ENCODE measurements at regions not wholly inside any gene's neighbourhood (a gene's known extent, or its start where the extent isn't known, plus 50 kb on each side); places are given as distances from the start of the nearest gene placed in this dataset.

DNA sequence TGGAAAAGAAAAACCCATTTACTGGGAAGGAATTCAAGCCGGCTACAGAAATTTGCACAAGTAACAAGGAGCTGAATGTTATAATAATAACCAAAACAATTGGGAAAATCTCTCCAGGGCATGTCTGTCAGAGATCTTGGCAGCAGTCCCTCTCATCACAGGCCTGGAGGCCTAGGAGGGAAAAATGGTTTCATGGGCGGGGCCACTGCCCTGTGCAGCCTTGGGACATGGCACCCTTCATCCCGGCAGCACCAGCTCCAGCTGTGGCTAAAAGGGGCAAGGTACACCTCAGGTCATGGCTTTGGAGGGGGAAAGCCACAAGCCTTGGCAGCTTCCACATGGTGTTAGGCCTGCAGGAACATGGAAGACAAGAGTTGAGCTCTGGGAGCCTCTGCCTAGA, 513.1 kb upstream of the CNKSR2 start:
- DNase-seq, result no peak

DNA sequence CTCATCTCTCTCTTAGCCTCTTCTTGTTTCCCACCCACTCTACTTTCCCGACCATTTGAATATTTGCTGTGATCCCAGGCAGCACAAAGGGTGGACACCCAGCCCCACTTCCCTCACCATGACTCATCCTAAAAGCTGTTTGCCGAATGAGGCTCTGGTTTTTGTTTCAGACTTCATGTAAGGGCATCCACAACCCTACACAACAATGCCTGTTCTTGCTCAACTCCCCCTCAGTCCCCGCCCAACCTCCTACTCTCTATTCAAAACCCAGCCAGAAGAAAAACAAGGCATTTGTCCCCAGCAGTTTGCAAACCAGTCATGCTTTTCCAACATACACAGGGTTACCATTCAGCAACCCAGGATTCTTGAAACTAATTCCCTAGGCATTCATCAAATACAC, 516.5 kb upstream of the CNKSR2 start:
- DNase-seq, result no peak

DNA sequence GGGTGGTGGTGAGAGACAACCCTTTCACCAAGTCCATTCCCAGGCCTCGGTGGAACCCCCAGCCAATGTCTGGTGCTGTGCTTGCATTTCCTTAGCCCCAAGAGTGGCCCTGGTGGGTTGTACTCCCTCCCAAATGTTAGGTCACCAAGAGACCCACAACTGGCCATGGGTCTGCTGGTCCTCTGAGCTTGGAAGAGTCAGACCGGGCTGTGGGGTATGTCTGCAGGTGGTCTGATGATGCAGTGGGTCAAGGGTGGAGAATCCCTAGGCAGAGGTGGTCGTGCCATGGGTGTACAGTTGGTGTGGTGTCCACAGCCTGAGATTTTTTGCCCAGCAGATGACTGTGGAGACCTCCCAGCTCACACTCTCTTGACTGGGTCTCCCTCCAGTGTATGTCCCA, 535.7 kb upstream of the CNKSR2 start:
- no peak for DNase-seq

DNA sequence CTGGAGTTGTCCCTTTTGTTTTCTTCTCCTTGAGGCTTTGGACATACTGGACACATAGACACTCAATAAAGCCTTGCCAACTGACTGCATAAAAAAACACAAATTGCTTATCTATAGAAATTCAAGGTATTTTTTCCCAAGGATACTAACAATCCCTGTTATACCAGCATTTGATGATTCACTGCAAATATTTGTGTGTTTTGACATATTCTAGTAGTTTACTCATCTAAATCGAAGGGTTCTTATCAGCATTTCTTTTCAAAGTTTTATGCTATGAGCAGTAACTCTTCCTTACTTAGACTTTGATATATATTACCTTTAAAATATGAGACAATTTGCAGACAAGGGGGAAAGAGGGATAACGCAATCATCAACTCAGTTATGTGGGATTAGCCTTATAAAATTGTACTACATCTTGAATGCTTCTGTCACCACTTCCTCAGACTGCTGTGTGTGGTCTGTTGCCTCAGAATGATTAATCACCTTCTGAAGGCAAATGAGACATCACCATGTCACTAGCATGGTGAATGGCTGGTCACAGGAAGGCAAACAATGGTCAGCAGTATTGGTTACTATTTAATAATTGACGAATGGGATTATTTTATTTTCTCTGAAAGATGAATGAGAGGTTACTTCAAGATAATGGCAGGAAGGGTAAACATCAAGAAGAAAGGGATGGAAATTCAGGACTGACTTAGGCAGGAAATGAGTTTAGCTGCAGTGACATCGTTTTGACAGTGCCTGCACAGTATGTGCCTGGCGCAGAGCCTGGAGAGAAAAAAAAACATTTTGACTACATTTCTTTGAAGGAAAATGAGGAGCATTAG, 544.3 kb upstream of the CNKSR2 start:
- no peak for DNase-seq

DNA sequence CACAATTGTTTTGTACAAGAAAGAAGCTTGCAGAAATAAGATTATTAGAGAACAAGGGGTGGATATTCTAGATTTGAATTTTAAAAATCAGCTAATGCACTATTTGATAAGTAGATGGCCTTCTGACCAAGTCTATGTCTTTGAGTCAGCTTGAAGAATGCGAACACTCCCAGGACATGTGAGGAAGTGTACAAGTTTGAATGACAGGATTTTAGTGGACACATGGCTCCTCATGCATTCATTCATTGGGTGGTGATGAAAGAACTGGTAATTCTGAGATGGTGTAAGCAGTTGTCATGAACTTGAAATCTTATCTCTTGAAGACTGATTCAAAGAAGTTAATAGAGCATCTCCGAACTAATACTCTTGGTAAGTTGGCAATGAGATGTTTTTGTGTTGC, 548.2 kb upstream of the CNKSR2 start:
- no peak for DNase-seq

DNA sequence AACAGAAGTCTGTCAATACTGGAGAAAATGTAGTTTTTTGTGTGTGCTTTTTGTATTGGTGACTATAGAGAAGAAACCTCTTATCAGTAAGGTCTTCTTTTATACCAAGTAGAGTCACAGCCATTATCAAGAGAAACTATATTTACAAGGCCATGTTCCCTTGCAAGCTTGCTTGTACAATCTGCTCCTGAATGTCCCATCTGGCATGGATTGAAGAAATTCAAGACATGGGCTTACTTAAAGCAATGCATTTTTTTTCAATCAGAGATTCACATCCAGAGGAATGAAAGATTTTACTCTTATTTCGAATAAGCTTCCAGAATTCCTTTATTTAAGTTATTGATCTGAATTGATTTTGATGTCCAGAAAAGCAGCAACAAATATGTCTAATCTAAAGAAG, 537.3 kb upstream of the RPS6KA3 start:
- DNase-seq, result no peak

DNA sequence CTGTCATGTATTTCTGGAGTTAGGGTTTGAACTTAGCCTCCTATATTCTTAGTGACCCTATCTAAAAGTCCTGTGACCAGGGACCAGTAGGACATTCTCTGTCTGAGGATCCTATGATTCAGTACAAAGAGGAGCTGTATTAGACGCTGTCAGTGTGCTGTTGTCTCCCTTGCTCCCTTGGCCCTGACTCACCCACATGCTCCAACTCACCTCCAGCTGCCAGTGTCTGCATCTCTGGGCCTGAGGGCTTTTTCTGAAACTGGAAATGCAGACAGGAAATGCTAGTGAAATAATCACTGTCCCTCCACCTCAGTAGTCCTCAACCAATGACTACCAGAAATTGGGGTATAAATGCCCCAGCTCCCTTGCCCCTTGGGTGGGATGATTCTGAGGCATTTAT, 535.3 kb upstream of the RPS6KA3 start:
- no peak for DNase-seq

DNA sequence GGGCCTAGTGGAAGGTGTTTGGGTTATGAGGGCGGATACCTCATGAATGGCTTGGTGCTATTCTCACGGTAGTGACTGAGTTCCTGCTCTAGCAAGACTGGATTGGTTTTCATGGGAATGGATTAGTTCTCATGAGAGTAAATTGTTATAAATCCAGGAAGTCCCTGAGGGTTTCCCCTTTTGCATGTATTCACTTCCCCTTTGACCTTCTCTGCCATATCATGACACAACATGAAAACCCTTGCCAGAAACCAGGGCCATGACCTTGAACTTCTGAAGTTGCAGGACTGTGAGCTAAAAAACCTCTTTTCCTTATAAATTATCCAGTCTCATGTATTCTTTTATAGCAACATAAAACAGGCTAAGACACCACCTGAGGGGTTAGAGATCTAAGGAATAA, 529.7 kb upstream of the RPS6KA3 start:
- no peak for DNase-seq

DNA sequence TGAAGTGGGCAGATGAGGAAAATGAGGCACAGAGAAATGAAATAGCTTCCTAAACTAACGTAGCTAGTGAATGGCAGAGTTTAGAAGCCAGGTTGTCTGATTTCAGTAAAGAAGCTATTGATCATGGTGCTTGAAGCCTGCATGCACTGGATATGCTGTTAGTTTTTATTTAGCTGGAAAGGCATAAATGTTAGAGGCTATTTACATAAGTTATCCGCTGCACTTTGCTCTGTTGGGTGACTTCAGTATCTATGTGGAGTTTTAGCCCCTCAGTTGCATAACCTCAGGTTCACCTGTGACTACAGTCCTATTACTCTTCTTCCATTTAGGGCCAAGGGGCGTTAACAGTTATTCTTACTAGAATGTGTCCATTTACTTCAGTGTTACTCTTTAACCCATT, 522.4 kb upstream of the RPS6KA3 start:
- no peak for DNase-seq

DNA sequence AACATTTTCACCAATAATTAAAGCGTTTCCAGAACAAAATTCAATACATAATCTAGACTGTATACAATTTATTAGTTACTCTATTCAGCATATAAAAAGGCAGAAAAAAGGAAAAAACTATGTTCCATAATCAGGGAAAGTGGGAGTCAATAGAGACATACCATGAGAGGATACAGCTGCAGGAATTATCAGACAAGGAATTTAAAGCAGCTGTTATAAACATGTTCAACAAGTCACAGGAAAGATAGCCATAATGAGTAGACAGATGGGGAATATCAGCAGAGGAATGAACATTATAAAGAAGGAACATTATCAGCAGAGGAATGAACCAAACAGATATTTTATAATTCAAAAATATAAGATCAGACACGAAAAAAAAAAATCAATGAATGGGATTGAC, 500.6 kb upstream of the RPS6KA3 start:
- no peak for DNase-seq

DNA sequence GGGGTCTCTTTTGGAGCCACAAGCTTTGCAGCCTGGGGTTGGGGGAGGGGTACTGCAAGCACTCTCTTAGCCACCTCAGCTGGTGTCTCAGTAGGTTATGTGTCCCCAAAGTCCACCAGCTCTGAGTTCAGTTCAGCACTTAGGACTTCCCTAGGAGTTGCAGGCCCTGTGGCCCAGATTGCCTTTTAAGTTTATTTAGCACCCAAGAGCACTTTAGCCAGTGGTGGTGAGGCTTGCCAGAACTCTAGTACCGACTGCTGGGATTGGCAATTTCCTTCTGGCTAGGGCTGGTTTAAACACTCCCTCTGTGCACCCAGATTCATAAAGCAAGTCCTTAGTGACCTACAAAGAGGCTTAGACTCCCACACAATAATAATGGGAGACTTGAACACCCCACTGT, 489.9 kb upstream of the RPS6KA3 start:
- DNase-seq, result no peak

DNA sequence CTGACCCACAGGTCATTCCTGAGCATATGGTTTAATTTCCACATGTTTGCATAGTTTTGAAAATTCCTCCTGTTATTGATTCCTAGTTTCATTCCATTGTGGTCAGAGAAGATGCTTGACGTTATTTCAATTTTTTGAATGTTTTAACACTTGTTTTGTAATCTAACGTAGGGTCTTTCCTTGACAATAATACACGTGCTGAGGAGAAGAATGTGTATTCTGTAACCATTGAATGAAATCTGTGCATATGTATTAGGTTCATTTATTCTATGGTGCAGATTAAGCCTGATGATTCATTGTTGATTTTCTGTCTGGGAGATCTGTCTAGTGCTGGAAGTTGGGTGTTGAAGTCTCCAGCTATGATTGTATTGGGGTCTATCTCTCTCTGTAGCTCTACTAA, 486.4 kb upstream of the RPS6KA3 start:
- no peak for DNase-seq

DNA sequence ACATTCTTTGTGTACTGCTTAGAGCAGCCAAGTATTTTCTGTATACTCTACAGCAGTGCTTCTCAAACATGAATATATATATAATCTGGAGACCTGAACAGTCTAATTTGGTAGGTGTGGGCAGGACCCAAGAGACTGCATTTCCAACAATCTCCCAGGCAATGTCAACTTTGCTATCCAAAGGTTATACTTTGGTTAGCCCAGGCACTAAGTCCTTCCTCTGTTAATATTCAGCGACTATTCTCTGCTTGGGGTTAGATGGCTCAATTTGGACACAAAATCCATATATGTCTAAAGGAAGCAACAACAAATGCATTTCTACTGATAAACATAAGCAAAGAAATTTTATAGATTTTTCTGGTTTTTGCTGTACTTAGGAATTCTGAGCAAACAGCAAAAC, 480.0 kb upstream of the RPS6KA3 start:
- DNase-seq, result no peak

DNA sequence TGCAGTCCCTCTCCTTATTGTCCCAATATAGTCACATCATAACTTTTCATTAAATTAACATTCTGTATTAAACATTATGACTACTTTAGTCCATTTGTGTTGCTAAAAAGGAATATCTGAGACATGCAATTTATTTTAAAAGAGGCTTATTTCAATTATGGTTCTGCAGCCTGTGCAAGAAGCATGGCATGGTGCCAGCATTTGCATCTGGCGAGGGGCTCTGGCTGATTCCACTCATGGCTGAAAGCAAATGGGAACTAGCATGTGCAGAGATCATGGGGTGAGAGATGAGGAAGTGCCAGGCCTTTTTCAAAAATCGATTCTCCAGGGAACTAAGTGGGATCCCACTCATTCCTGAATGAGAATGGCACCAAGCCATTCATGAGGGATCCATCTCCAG, 476.3 kb upstream of the RPS6KA3 start:
- DNase-seq, result peak; percentile 0

DNA sequence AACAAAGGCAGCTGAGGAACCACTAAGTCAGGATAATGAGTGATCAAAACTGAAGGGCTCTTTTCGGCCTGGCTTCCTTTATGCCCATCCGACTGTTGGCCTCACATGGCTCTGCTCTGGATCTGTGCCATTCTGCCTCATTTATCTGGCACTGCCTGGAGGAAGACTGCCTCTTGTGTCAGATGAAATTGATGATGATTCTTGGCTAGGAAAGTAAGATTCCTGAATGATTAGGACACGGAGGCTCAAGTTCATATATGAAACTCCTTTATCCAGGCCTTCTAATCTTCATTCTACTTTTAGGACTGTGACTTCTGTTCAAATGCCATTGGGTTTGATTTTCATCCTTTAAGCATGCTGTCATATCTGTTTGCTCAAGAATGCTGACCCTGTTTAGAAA, 475.4 kb upstream of the RPS6KA3 start:
- DNase-seq, result no peak

DNA sequence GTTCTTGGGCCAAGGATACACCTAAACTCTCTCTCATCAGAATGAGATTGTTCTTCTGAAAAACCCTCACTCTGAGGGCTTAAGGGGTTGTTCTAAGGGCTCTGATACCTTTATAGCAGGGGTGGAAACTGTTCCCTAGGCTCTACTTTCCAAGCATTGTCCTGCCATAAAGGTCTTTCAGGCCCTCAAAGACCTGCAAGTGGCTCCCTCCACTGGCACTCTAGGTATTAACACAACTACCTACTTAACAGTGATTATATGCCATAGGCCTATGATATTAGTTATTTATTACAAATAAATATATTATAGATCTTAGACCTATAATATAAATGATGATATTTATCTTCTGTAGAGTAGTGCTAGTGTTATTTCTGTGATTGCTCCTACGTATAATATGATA, 473.7 kb upstream of the RPS6KA3 start:
- DNase-seq, result no peak

DNA sequence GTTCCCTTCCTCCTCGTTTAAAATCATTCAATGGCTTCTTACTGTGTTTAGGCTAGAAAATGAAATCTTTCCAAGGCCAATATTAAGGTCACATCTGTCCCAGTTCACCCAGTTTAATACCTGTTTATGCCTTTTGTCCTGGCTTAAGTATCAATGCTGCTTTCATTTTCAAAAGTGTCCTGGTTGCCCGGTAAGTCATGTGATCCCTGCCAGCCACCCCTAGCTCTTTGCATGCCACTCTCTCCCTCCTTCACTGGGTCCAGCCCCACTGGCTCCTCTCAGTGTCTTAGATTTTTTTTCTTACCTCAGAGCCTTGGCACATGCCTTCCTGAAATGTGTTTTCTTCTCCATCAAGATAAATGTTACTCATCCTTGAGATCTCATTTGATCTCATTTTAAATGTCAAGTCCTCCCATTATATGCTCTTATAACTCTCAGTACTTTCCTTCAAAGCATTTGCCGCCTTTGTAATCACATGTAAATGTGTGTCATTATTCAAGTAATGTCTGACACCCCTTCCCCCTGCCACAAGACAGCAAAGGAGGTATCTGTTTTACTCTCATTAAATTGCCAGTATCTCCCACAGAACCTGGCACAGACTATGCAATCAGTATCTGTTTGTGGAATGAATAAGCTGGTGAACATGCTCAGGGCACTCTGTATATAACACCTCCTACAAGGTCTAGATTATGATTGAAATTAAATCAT, 472.5 kb upstream of the RPS6KA3 start:
- no peak for DNase-seq

DNA sequence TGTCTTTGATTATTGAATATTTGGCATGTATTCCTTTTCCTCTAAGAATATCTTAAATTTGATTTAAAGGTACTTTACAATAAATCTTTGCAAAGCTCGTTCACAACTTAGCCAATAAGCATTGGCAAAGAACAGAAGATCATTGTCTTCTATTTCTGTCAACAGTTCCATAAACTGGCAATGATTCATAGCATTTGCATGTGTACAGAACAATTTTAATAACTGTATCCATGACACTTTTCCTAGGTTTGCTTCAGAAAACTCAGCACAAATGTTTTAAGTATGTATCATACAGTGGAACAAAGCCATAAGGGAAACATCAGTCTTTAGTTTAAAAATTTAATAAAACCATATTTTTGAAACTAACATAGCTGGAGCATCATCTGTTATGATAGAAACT, 462.7 kb upstream of the RPS6KA3 start:
- no peak for DNase-seq

DNA sequence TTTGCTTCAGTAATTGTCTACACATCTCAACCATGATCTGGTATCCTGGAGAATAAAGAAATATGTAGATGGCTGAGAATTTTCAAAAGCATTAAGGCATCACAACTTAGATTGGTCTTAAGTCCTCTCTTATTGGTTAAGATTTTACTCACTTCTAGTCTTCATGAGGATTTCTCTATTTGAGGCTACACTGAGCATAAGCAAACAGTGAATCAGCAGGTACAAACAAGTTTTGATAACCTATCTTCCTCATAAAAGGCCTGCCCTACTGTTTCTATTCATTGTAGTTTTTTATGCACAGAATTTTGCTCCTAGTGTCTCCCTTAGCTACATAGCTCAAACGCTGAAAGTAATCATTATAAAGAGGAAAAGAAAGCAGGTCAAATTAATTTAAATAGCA, 460.7 kb upstream of the RPS6KA3 start:
- no peak for DNase-seq

DNA sequence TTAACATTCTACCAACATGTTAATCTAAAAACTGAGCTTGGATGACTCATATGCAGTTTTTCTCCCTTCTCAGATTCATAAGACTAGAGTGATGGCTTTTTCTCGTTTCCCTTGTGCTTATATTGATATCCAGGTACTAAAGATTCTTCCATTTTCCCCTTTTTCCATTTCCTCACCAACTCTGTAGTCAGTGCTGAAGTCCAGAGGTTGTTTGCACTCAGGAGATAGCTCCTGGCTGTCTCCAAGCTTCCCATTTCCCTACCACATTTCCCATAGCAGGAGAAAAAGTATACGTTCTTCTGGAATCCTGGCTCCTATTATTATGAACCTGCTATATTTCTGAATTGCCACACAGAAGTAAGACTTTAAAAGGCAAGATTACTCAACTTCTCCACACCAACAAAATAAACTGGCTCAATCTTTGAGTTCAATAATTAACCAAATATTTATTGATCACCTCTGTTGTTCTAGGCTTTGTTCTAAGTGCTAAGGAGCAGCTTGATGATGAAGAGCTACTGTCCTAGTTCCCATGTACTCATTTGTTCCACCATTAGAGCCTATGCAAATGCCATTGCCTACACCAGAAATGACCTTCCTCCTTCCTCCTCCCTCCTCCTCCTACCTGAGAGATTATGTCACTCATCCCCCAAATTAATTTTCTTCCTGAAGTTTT, 454.4 kb upstream of the RPS6KA3 start:
- DNase-seq, result no peak

DNA sequence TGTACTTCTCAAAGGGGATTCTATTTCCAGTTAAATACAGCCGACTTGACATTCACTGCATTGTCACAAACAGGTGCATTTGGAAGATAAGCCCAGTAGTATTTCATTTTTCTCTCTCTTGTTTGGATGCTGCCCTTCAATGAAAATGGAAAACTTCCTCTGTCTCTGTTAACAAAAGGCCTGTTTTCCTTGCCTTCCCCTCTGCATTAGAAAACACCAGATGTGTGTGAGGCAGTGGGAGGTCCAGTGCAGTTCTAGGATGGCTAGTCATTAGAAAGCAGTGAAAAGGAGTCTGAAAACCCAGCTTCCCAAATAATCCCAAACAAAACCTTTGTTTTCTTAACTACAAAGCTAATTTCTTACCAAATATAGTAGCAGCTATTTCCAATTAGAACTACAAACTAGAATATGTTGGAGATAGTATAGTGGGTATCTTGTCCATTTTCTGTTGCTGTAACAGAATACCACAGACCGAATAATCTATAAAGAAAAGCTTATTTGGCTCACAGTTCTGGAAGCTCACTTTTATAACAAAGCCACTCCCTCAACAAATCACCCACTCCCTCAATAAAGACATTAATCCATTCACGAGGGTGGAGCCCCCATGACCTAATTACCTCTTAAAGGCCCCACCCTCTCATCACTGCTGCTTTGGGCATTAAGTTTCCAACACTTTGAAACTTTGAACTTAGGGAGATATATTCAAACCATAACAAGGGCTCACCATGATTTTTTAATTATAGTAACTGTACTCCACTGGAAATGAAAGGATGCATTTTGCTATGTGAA, 452.1 kb upstream of the RPS6KA3 start:
- DNase-seq, result no peak

DNA sequence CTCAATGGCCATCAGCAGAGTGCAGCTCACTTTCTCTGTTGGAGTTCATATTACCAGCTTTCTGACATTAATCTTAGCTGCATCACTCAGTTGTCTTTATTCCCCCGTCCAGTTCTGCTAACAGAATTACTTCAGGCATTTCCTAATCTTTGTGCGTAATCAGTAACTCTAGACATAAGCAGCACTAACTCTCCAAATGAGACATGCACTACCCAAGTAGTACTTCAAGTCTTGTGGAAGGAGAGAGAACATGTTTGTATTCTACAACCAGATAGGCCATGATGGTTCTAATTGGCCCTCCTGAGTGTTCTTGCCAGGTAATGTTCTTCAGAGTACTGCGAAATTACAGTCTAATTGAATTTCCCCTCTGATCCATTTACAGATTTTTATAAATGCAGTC, 448.5 kb upstream of the RPS6KA3 start:
- no peak for DNase-seq

DNA sequence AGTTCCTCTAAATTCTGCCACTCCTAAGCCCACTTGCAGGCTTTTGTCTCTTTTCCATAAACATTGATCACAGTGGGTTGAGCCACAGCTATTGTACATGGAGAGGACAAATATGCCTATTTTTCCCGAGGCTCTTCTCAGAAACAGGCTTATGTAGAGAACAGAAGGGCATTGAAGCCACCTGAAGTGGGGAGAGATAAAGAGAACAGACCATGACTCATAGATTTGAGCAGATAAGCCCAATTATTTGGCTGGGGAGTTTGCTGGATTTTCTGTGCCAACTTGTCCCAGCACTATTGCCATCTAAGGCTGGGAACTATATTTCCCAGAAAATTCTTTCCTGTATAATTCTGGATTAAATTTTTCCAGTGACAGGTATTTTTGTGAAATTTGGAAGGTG, 446.1 kb upstream of the RPS6KA3 start:
- no peak for DNase-seq
